Transverse colon (tissue), 4 donors: ENCODE measurements at regions not wholly inside any gene's neighbourhood (a gene's known extent, or its start where the extent isn't known, plus 50 kb on each side); places are given as distances from the start of the nearest gene placed in this dataset.

Experiments
- CTCF ChIP-seq, 5 experiments: fragments of 200-600 bp in 3 of 5; fragments of 450-650 bp in 2 of 5; sonication (generic) in 3 of 5; IDR thresholded peaks; 1 replicate in 2 of 5; 2 replicates in 3 of 5; pipeline ENCODE4 v1.5.1; 2016 to 2017; ENCODE audit warnings: antibody characterized with exemption in 5 of 5, inconsistent platforms in 3 of 5, mild to moderate bottlenecking in 2 of 5, moderate library complexity in 1 of 5
- POLR2A ChIP-seq: fragments of 450-650 bp; IDR thresholded peaks from one replicate; pipeline ENCODE4 v1.6.1; 2016; ENCODE audit warnings: antibody characterized with exemption, mild to moderate bottlenecking, moderate library complexity
- POLR2AphosphoS5 ChIP-seq, 3 donors: sonication (generic); formaldehyde crosslinking; IDR thresholded peaks; one replicate each; pipeline ENCODE4 v1.6.1; 2016; ENCODE audit warnings: antibody characterized with exemption in 3 of 3

DNA sequence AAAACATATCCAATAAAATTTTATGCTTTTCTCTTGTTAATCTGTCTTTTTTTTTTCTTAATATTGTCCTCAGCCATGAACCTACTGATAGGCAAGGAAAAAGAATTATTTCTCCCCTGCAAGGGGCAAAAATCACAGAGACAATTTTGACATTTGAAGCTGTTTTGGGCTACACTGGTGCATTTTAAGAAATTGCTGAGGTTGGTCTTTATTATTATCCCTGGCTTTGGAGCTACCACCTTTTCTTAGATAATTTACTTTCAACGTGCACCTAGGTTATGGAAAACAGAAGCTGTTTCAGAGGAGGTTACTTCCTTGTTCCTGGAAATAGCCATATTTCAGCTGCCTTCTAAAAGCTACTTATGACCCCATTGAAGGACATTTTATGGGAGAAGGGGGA, 195.5 kb upstream of the KYNU start:
- TF ChIP-seq POLR2A (no peak), POLR2AphosphoS5 (IDR thresholded peaks at IDR 0.05) (no peak), CTCF (IDR thresholded peaks at IDR 0.05) (no peak)
